ENCODE measurements at regions not wholly inside any gene's neighbourhood (a gene's known extent, or its start where the extent isn't known, plus 50 kb on each side); places are given as distances from the start of the nearest gene placed in this dataset.
A peak's percentile ranks its signal among the peaks of the same experiment; 100 is the strongest.

- ATAC-seq (no peak), DNase-seq (no peak)
- 31% methylated on average over 15 of the region's 15 CpGs for WGBS, 2 donors
- peaks cover 0 to 8% (median 0%) of the 10 kb centered on the region in 9 donors for H3K4me1 ChIP-seq
- intact Hi-C loops (cut with DNase I) = loop anchor here in 2 of 10 donors (10.0 kb wide), 1 partner anchor 110 kb away; no protein-coding TSS in a partner anchor
- no peak for TF ChIP-seq CTCF (IDR thresholded peaks at IDR 0.05)
- peaks cover 6 to 76% (median 61%) of the 10 kb centered on the region in 7 donors for H3K27me3 ChIP-seq
- peaks cover 0 to 16% (median 4%) of the 10 kb centered on the region in 11 donors for H3K9me3 ChIP-seq
- peak overlapping the region in 5 of 10 donors; percentile 21 to 49 (median 42) for H3K4me3 ChIP-seq
- H3K27ac ChIP-seq = no peak overlapping the region
- no peaks in the 10 kb centered on the region for H3K36me3 ChIP-seq
These were observed 248.0 kb upstream of the FOXD3 start for GRCh38 chr1:63074321-63074720.

GRCh38 chr1:63082766-63083165, 239.6 kb upstream of the FOXD3 start:
- TF ChIP-seq CTCF (IDR thresholded peaks at IDR 0.05) = no peak
- 55 to 68% methylated on average over 3 of the region's 3 CpGs for WGBS, 2 donors
- intact Hi-C loops (cut with DNase I) = no loop called here
- Histone ChIP-seq H3K27me3 (peaks cover 0 to 40% (median 16%) of the 10 kb centered on the region in 7 donors), H3K9me3 (peaks cover 0 to 3% (median 0%) of the 10 kb centered on the region in 11 donors), H3K36me3 (no peaks in the 10 kb centered on the region), H3K4me1 (no peaks in the 10 kb centered on the region), H3K4me3 (no peak overlapping the region), H3K27ac (no peak overlapping the region)
- DNase-seq (no peak), ATAC-seq (no peak)

- no peak for TF ChIP-seq CTCF (IDR thresholded peaks at IDR 0.05)
- Histone ChIP-seq H3K27me3 (peaks cover 0 to 30% (median 7%) of the 10 kb centered on the region in 7 donors), H3K36me3 (no peaks in the 10 kb centered on the region), H3K4me1 (no peaks in the 10 kb centered on the region), H3K9me3 (no peaks in the 10 kb centered on the region), H3K4me3 (no peak overlapping the region), H3K27ac (no peak overlapping the region)
- 37 to 40% methylated on average over 10 of the region's 10 CpGs for WGBS, 2 donors
- intact Hi-C loops (cut with DNase I) = no loop called here
- DNase-seq = no peak
- no peak for ATAC-seq
These were observed 234.4 kb upstream of the FOXD3 start for GRCh38 chr1:63087966-63088365.

- TF ChIP-seq CTCF (IDR thresholded peaks at IDR 0.05) = no peak
- Histone ChIP-seq H3K4me3 (no peak overlapping the region), H3K27ac (no peak overlapping the region), H3K4me1 (no peaks in the 10 kb centered on the region), H3K9me3 (no peaks in the 10 kb centered on the region), H3K27me3 (peaks cover 0 to 25% (median 10%) of the 10 kb centered on the region in 7 donors), H3K36me3 (no peaks in the 10 kb centered on the region)
- 38 to 51% methylated on average over 2 of the region's 2 CpGs for WGBS, 2 donors
- ATAC-seq = no peak
- intact Hi-C loops (cut with DNase I) = no loop called here
- DNase-seq = no peak
These were observed 223.2 kb upstream of the FOXD3 start for GRCh38 chr1:63099188-63099587.

Measured in heart right ventricle (tissue), 16 donors.